H1 (cell line): ENCODE measurements at regions not wholly inside any gene's neighbourhood (a gene's known extent, or its start where the extent isn't known, plus 50 kb on each side); places are given as distances from the start of the nearest gene placed in this dataset.

Source experiments
- CHD1 ChIP-seq: IDR thresholded peaks from 2 replicates; pipeline ENCODE4 v1.6.1; 2012; ENCODE audit warnings: low read depth, low read length, improper control_type of control experiment
- EZH2 ChIP-seq: fragments of 200-600 bp; sonication (generic); IDR thresholded peaks from 2 replicates; pipeline ENCODE4 v1.7.1; 2012; ENCODE audit warnings: low read depth, mild to moderate bottlenecking, moderate library complexity, low read length, inconsistent platforms; ENCODE audit not compliant: severe bottlenecking
- FOSL1 ChIP-seq: IDR thresholded peaks from 2 replicates; pipeline ENCODE4 v1.6.1; 2011; ENCODE audit warnings: mild to moderate bottlenecking, low read depth, low read length, moderate library complexity; ENCODE audit not compliant: insufficient read depth
- GTF2F1 ChIP-seq: IDR thresholded peaks from 2 replicates; pipeline ENCODE4 v1.6.1; 2012; ENCODE audit warnings: low read depth, low read length, improper control_type of control experiment, borderline replicate concordance
- MAFK ChIP-seq: IDR thresholded peaks from 2 replicates; pipeline ENCODE4 v1.6.1; 2012; ENCODE audit warnings: low read depth, mild to moderate bottlenecking, improper control_type of control experiment, low read length
- NANOG ChIP-seq: IDR thresholded peaks from 2 replicates; pipeline ENCODE4 v1.6.1; 2011; ENCODE audit warnings: low read length, low read depth, mild to moderate bottlenecking, inconsistent platforms; ENCODE audit not compliant: insufficient read depth, poor library complexity, severe bottlenecking
- POU5F1 ChIP-seq: IDR thresholded peaks from 2 replicates; pipeline ENCODE4 v1.6.1; 2011; ENCODE audit warnings: low read depth, mild to moderate bottlenecking, low read length, moderate library complexity
- RFX5 ChIP-seq: IDR thresholded peaks from 2 replicates; pipeline ENCODE4 v1.6.1; 2011; ENCODE audit warnings: low read depth, low read length, improper control_type of control experiment, borderline replicate concordance
- SIX5 ChIP-seq: IDR thresholded peaks from 2 replicates; pipeline ENCODE4 v1.6.1; 2011; ENCODE audit warnings: mild to moderate bottlenecking, low read depth, low read length
- SP2 ChIP-seq: IDR thresholded peaks from 2 replicates; pipeline ENCODE4 v1.6.1; 2012; ENCODE audit warnings: mild to moderate bottlenecking, low read length, inconsistent platforms
- SRF ChIP-seq: IDR thresholded peaks from 2 replicates; pipeline ENCODE4 v1.6.1; 2011; ENCODE audit warnings: mild to moderate bottlenecking, low read depth, low read length, moderate library complexity
- TBP ChIP-seq: IDR thresholded peaks from 2 replicates; pipeline ENCODE4 v1.6.1; 2011; ENCODE audit warnings: low read depth, low read length, improper control_type of control experiment
- TF ChIP-seq, protein P1 (sequence below): IDR thresholded peaks from 2 replicates; pipeline ENCODE4 v1.6.1; 2012; ENCODE audit warnings: inconsistent platforms

DNA sequence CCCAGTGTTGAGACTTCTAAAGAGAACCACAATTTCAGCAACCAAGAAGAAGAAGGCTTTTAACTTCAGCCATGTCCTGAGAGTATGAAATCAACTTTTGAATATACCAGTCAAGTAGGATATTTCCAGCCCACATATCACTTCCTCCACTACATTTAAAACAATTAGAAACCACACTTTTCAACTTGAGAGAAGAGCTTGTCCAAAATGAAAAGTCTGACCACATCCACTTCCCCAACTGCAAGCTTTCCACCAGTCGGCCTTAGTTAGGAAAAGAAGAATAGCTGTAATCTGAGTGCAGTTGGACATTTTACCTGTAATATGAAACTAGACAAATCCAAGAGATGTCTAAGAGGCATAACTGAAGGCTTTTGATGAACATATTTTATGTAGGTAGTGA is 101.9 kb upstream of the SLC7A11 start (continued):
- TF ChIP-seq TBP (no peak), SRF (no peak), GTF2F1 (no peak), FOSL1 (no peak), MAFK (no peak), NANOG (no peak), SP2 (no peak), CHD1 (no peak), EZH2 (no peak), RFX5 (no peak), SIX5 (no peak), POU5F1 (no peak)
- TF ChIP-seq, protein P1, sequence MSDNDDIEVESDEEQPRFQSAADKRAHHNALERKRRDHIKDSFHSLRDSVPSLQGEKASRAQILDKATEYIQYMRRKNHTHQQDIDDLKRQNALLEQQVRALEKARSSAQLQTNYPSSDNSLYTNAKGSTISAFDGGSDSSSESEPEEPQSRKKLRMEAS, result no peak
- TF ChIP-seq, all 59 proteins: peak for 0
